ENCODE measurements at regions not wholly inside any gene's neighbourhood (a gene's known extent, or its start where the extent isn't known, plus 50 kb on each side); places are given as distances from the start of the nearest gene placed in this dataset.

- no peak overlapping the region for H3K4me3 ChIP-seq (ENCODE audit: severe bottlenecking)
- DNase-seq (ENCODE audit: low spot score) (no peak), ATAC-seq (ENCODE audit: low read depth) (no peak)
- no peak overlapping the region for H3K27ac ChIP-seq (ENCODE audit: poor library complexity, severe bottlenecking)
- H3K9me3 ChIP-seq (ENCODE audit: severe bottlenecking): no peaks in the 10 kb centered on the region
- no peaks in the 10 kb centered on the region for H3K27me3 ChIP-seq (ENCODE audit: insufficient read depth, poor library complexity, severe bottlenecking)
- no peaks in the 10 kb centered on the region for H3K4me1 ChIP-seq (ENCODE audit: insufficient read depth, poor library complexity, severe bottlenecking)
- TF ChIP-seq, protein P1, sequence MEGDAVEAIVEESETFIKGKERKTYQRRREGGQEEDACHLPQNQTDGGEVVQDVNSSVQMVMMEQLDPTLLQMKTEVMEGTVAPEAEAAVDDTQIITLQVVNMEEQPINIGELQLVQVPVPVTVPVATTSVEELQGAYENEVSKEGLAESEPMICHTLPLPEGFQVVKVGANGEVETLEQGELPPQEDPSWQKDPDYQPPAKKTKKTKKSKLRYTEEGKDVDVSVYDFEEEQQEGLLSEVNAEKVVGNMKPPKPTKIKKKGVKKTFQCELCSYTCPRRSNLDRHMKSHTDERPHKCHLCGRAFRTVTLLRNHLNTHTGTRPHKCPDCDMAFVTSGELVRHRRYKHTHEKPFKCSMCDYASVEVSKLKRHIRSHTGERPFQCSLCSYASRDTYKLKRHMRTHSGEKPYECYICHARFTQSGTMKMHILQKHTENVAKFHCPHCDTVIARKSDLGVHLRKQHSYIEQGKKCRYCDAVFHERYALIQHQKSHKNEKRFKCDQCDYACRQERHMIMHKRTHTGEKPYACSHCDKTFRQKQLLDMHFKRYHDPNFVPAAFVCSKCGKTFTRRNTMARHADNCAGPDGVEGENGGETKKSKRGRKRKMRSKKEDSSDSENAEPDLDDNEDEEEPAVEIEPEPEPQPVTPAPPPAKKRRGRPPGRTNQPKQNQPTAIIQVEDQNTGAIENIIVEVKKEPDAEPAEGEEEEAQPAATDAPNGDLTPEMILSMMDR (IDR thresholded peaks at IDR 0.05; ENCODE audit: poor library complexity, severe bottlenecking): no peak
- H3K36me3 ChIP-seq (ENCODE audit: low read depth): no peaks in the 10 kb centered on the region
These were observed 1039.9 kb downstream of the KCNT2 start for GRCh38 chr1:195568389-195568788.

DNA sequence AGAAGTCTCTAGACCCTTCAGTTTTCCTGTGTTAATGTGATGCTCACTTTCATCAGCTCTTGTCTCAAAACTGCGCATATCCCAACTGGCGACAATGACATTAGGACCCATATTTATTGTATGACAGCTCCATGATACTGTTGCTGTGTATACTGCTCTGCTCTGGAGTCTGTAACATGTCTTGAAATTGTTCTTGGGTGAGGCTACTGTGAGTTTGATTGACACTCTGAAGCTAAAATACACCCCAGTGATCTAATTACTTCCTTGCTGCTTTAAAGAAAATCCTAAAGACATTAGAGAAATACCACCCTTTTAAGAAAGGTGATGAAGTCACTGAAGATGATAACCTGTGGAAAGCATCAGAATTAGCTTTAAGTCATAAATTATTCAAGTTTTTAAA is 1046.2 kb downstream of the KCNT2 start:
- Histone ChIP-seq H3K36me3 (ENCODE audit: low read depth) (no peaks in the 10 kb centered on the region), H3K9me3 (ENCODE audit: severe bottlenecking) (no peaks in the 10 kb centered on the region), H3K4me3 (ENCODE audit: severe bottlenecking) (no peak overlapping the region), H3K4me1 (ENCODE audit: insufficient read depth, poor library complexity, severe bottlenecking) (no peaks in the 10 kb centered on the region), H3K27ac (ENCODE audit: poor library complexity, severe bottlenecking) (no peak overlapping the region), H3K27me3 (ENCODE audit: insufficient read depth, poor library complexity, severe bottlenecking) (no peaks in the 10 kb centered on the region)
- ATAC-seq (ENCODE audit: low read depth): no peak
- DNase-seq (ENCODE audit: low spot score): no peak
- TF ChIP-seq, protein P1 (IDR thresholded peaks at IDR 0.05; ENCODE audit: poor library complexity, severe bottlenecking): no peak

GRCh38 chr1:195550071-195550862 is 1058.0 kb downstream of the KCNT2 start:
- H3K9me3 ChIP-seq (ENCODE audit: severe bottlenecking): no peaks in the 10 kb centered on the region
- no peak overlapping the region for H3K4me3 ChIP-seq (ENCODE audit: severe bottlenecking)
- H3K4me1 ChIP-seq (ENCODE audit: insufficient read depth, poor library complexity, severe bottlenecking): no peaks in the 10 kb centered on the region
- H3K27ac ChIP-seq (ENCODE audit: poor library complexity, severe bottlenecking): no peak overlapping the region
- peaks cover 6% of the 10 kb centered on the region for H3K27me3 ChIP-seq (ENCODE audit: insufficient read depth, poor library complexity, severe bottlenecking)
- ATAC-seq (ENCODE audit: low read depth): 0 out of 3 replicates have a peak, but pooled peaks have one; percentile 29
- no peaks in the 10 kb centered on the region for H3K36me3 ChIP-seq (ENCODE audit: low read depth)
- TF ChIP-seq, protein P1 (IDR thresholded peaks at IDR 0.05; ENCODE audit: poor library complexity, severe bottlenecking): no peak
- no peak for DNase-seq (ENCODE audit: low spot score)

GRCh38 chr1:195530961-195531360 is 1077.3 kb downstream of the KCNT2 start:
- Histone ChIP-seq H3K4me1 (ENCODE audit: insufficient read depth, poor library complexity, severe bottlenecking) (no peaks in the 10 kb centered on the region), H3K27ac (ENCODE audit: poor library complexity, severe bottlenecking) (no peak overlapping the region), H3K9me3 (ENCODE audit: severe bottlenecking) (no peaks in the 10 kb centered on the region), H3K27me3 (ENCODE audit: insufficient read depth, poor library complexity, severe bottlenecking) (no peaks in the 10 kb centered on the region), H3K4me3 (ENCODE audit: severe bottlenecking) (no peak overlapping the region), H3K36me3 (ENCODE audit: low read depth) (no peaks in the 10 kb centered on the region)
- TF ChIP-seq, protein P1 (IDR thresholded peaks at IDR 0.05; ENCODE audit: poor library complexity, severe bottlenecking): no peak
- DNase-seq (ENCODE audit: low spot score): no peak
- no peak for ATAC-seq (ENCODE audit: low read depth)

GRCh38 chr1:195529881-195530280 is 1078.4 kb downstream of the KCNT2 start:
- ATAC-seq (ENCODE audit: low read depth) (no peak), DNase-seq (ENCODE audit: low spot score) (no peak)
- H3K36me3 ChIP-seq (ENCODE audit: low read depth): no peaks in the 10 kb centered on the region
- no peaks in the 10 kb centered on the region for H3K4me1 ChIP-seq (ENCODE audit: insufficient read depth, poor library complexity, severe bottlenecking)
- H3K27me3 ChIP-seq (ENCODE audit: insufficient read depth, poor library complexity, severe bottlenecking): no peaks in the 10 kb centered on the region
- no peak overlapping the region for H3K27ac ChIP-seq (ENCODE audit: poor library complexity, severe bottlenecking)
- TF ChIP-seq, protein P1 (IDR thresholded peaks at IDR 0.05; ENCODE audit: poor library complexity, severe bottlenecking): no peak
- H3K4me3 ChIP-seq (ENCODE audit: severe bottlenecking): no peak overlapping the region
- H3K9me3 ChIP-seq (ENCODE audit: severe bottlenecking): no peaks in the 10 kb centered on the region

Measured in RWPE2 (cell line).